HG03135 (cell line): ENCODE measurements at regions not wholly inside any gene's neighbourhood (a gene's known extent, or its start where the extent isn't known, plus 50 kb on each side); places are given as distances from the start of the nearest gene placed in this dataset.

ENCODE experiments used
- ATAC-seq: cut with Tn5 transposase; IDR thresholded peaks from one replicate; pipeline ENCODE4 v1.9.1; 2021; ENCODE audit warnings: mild to moderate bottlenecking, moderate library complexity; ENCODE audit not compliant: unreplicated experiment

GRCh38 chr10:9636216-9636615, 1381.5 kb upstream of the CELF2 start:
- ATAC-seq, result no peak

- no peak for ATAC-seq
Observed at GRCh38 chr10:9643782-9644181, 1373.9 kb upstream of the CELF2 start.

GRCh38 chr10:9645404-9645803, 1372.3 kb upstream of the CELF2 start:
- ATAC-seq, result no peak

GRCh38 chr10:9645928-9646600, 1371.6 kb upstream of the CELF2 start:
- ATAC-seq, result no peak

- ATAC-seq, result no peak
Observed at GRCh38 chr10:9654261-9654660, 1363.4 kb upstream of the CELF2 start.

- no peak for ATAC-seq
Observed at GRCh38 chr10:9656386-9656785, 1361.3 kb upstream of the CELF2 start.

- ATAC-seq, result no peak
Observed at GRCh38 chr10:9656996-9657395, 1360.7 kb upstream of the CELF2 start.

- ATAC-seq, result no peak
Observed at GRCh38 chr10:9657530-9657929, 1360.1 kb upstream of the CELF2 start.

- no peak for ATAC-seq
Observed at GRCh38 chr10:9668411-9668810, 1349.3 kb upstream of the CELF2 start.

- no peak for ATAC-seq
Observed at GRCh38 chr10:9670911-9671310, 1346.8 kb upstream of the CELF2 start.

GRCh38 chr10:9681655-9682054, 1336.0 kb upstream of the CELF2 start:
- no peak for ATAC-seq

- no peak for ATAC-seq
Observed at GRCh38 chr10:9682802-9683201, 1334.9 kb upstream of the CELF2 start.

GRCh38 chr10:9684186-9684585, 1333.5 kb upstream of the CELF2 start:
- ATAC-seq, result no peak

GRCh38 chr10:9685596-9685995, 1332.1 kb upstream of the CELF2 start:
- no peak for ATAC-seq

GRCh38 chr10:9688711-9689110, 1329.0 kb upstream of the CELF2 start:
- no peak for ATAC-seq

- ATAC-seq, result no peak
Observed at GRCh38 chr10:9707216-9707615, 1310.5 kb upstream of the CELF2 start.

- ATAC-seq, result no peak
Observed at GRCh38 chr10:9709849-9710248, 1307.8 kb upstream of the CELF2 start.

GRCh38 chr10:9712393-9712792, 1305.3 kb upstream of the CELF2 start:
- ATAC-seq, result no peak

GRCh38 chr10:9719246-9719645, 1298.4 kb upstream of the CELF2 start:
- no peak for ATAC-seq

GRCh38 chr10:9733766-9734165, 1283.9 kb upstream of the CELF2 start:
- ATAC-seq, result no peak

GRCh38 chr10:9734218-9734617, 1283.5 kb upstream of the CELF2 start:
- no peak for ATAC-seq

GRCh38 chr10:9735731-9736130, 1281.9 kb upstream of the CELF2 start:
- no peak for ATAC-seq

- ATAC-seq, result no peak
Observed at GRCh38 chr10:9743639-9744038, 1274.0 kb upstream of the CELF2 start.
